Large intestine (tissue), 3 donors: ENCODE measurements at regions not wholly inside any gene's neighbourhood (a gene's known extent, or its start where the extent isn't known, plus 50 kb on each side); places are given as distances from the start of the nearest gene placed in this dataset.

Source experiments
- DNase-seq, 2 donors: peaks; one replicate each; pipeline versions ENCODE4 v3.0.0 to v3.0.0-alpha.2; 2013
- H3K27ac ChIP-seq: one replicate; pipeline ENCODE4 v1.5.1; 2013; ENCODE audit warnings: low read length
- H3K27me3 ChIP-seq: 2 replicates; pipeline ENCODE4 v1.6.1; 2013; ENCODE audit warnings: low read length; ENCODE audit not compliant: control insufficient read depth, insufficient read depth
- H3K36me3 ChIP-seq: 2 replicates; pipeline ENCODE4 v1.6.1; 2013; ENCODE audit warnings: low read length; ENCODE audit not compliant: control insufficient read depth, insufficient read depth
- H3K4me1 ChIP-seq: one replicate; pipeline ENCODE4 v1.6.1; 2013; ENCODE audit warnings: low read length; ENCODE audit not compliant: control insufficient read depth, insufficient read depth
- H3K4me3 ChIP-seq: one replicate; pipeline ENCODE4 v1.5.1; 2013; ENCODE audit warnings: low read length
- H3K9me3 ChIP-seq: one replicate; pipeline ENCODE4 v1.6.1; 2013; ENCODE audit warnings: mild to moderate bottlenecking, low read depth, low read length, moderate library complexity; ENCODE audit not compliant: control insufficient read depth
- WGBS: methylation state at CpG from one replicate; pipeline ENCODE4 v1.1.5; 2013; ENCODE audit warnings: low lambda C conversion rate; ENCODE audit not compliant: insufficient coverage; 5-methylcytosine and 5-hydroxymethylcytosine counted together

- Histone ChIP-seq H3K4me1 (no peaks in the 10 kb centered on the region), H3K27ac (no peak overlapping the region), H3K9me3 (no peaks in the 10 kb centered on the region), H3K4me3 (no peak overlapping the region), H3K27me3 (peaks cover 13% of the 10 kb centered on the region), H3K36me3 (no peaks in the 10 kb centered on the region)
- WGBS, result no CpG with 5 or more reads among the region's 4 CpGs
- no peak for DNase-seq
Observed at GRCh38 chr16:86991679-86992078, 325.5 kb downstream of the C16orf95 start.

- Histone ChIP-seq H3K4me1 (no peaks in the 10 kb centered on the region), H3K27me3 (peaks cover 13% of the 10 kb centered on the region), H3K27ac (no peak overlapping the region), H3K9me3 (no peaks in the 10 kb centered on the region), H3K36me3 (no peaks in the 10 kb centered on the region), H3K4me3 (no peak overlapping the region)
- DNase-seq, result no peak
- WGBS, result no CpG with 5 or more reads among the region's 5 CpGs
Observed at GRCh38 chr16:86992587-86992986, 324.6 kb downstream of the C16orf95 start.

- no peaks in the 10 kb centered on the region for H3K4me1 ChIP-seq
- H3K9me3 ChIP-seq, result no peaks in the 10 kb centered on the region
- peaks cover 10% of the 10 kb centered on the region for H3K27me3 ChIP-seq
- no peaks in the 10 kb centered on the region for H3K36me3 ChIP-seq
- H3K4me3 ChIP-seq, result no peak overlapping the region
- DNase-seq, result no peak
- no peak overlapping the region for H3K27ac ChIP-seq
- WGBS, result 73% methylated on average over 2 of the region's 26 CpGs
Observed at GRCh38 chr16:86993426-86994110, 323.6 kb downstream of the C16orf95 start.

GRCh38 chr16:86994215-86994614, 323.0 kb downstream of the C16orf95 start:
- Histone ChIP-seq H3K36me3 (no peaks in the 10 kb centered on the region), H3K27me3 (peaks cover 9% of the 10 kb centered on the region), H3K9me3 (no peaks in the 10 kb centered on the region), H3K4me3 (no peak overlapping the region), H3K27ac (no peak overlapping the region), H3K4me1 (no peaks in the 10 kb centered on the region)
- no peak for DNase-seq
- WGBS, result no CpG with 5 or more reads among the region's 3 CpGs

GRCh38 chr16:86994651-86995171, 322.5 kb downstream of the C16orf95 start:
- H3K9me3 ChIP-seq, result no peaks in the 10 kb centered on the region
- no peaks in the 10 kb centered on the region for H3K36me3 ChIP-seq
- peaks cover 9% of the 10 kb centered on the region for H3K27me3 ChIP-seq
- H3K4me1 ChIP-seq, result no peaks in the 10 kb centered on the region
- no peak overlapping the region for H3K27ac ChIP-seq
- no peak overlapping the region for H3K4me3 ChIP-seq
- no CpG with 5 or more reads among the region's 12 CpGs for WGBS
- peak in 1 of 2 donors; percentile 17 for DNase-seq

- Histone ChIP-seq H3K27me3 (peaks cover 9% of the 10 kb centered on the region), H3K4me1 (no peaks in the 10 kb centered on the region), H3K36me3 (no peaks in the 10 kb centered on the region), H3K9me3 (no peaks in the 10 kb centered on the region), H3K4me3 (no peak overlapping the region), H3K27ac (no peak overlapping the region)
- no CpG with 5 or more reads among the region's 15 CpGs for WGBS
- no peak for DNase-seq
Observed at GRCh38 chr16:86995456-86995855, 321.7 kb downstream of the C16orf95 start.

GRCh38 chr16:86996081-86996480, 321.1 kb downstream of the C16orf95 start:
- WGBS, result no CpG with 5 or more reads among the region's 10 CpGs
- DNase-seq, result no peak
- Histone ChIP-seq H3K4me1 (no peaks in the 10 kb centered on the region), H3K27me3 (peaks cover 5% of the 10 kb centered on the region), H3K36me3 (no peaks in the 10 kb centered on the region), H3K27ac (no peak overlapping the region), H3K4me3 (no peak overlapping the region), H3K9me3 (no peaks in the 10 kb centered on the region)

- Histone ChIP-seq H3K27ac (no peak overlapping the region), H3K27me3 (peaks cover 5% of the 10 kb centered on the region), H3K4me1 (no peaks in the 10 kb centered on the region), H3K36me3 (no peaks in the 10 kb centered on the region), H3K9me3 (no peaks in the 10 kb centered on the region), H3K4me3 (no peak overlapping the region)
- no peak for DNase-seq
- no CpG with 5 or more reads among the region's 11 CpGs for WGBS
Observed at GRCh38 chr16:86997058-86997457, 320.1 kb downstream of the C16orf95 start.

GRCh38 chr16:86998196-86999001, 318.8 kb downstream of the C16orf95 start:
- H3K27ac ChIP-seq, result no peak overlapping the region
- no peaks in the 10 kb centered on the region for H3K4me1 ChIP-seq
- H3K36me3 ChIP-seq, result no peaks in the 10 kb centered on the region
- H3K9me3 ChIP-seq, result no peaks in the 10 kb centered on the region
- WGBS, result no CpG with 5 or more reads among the region's 21 CpGs
- H3K4me3 ChIP-seq, result no peak overlapping the region
- peaks cover 5% of the 10 kb centered on the region for H3K27me3 ChIP-seq
- no peak for DNase-seq

GRCh38 chr16:87000001-87000400, 317.2 kb downstream of the C16orf95 start:
- Histone ChIP-seq H3K4me1 (no peaks in the 10 kb centered on the region), H3K36me3 (no peaks in the 10 kb centered on the region), H3K27me3 (peaks cover 2% of the 10 kb centered on the region), H3K4me3 (no peak overlapping the region), H3K27ac (no peak overlapping the region), H3K9me3 (no peaks in the 10 kb centered on the region)
- no CpG with 5 or more reads among the region's 2 CpGs for WGBS
- peak in 1 of 2 donors; percentile 57 for DNase-seq
